ENCODE measurements at regions not wholly inside any gene's neighbourhood (a gene's known extent, or its start where the extent isn't known, plus 50 kb on each side); places are given as distances from the start of the nearest gene placed in this dataset.

DNA sequence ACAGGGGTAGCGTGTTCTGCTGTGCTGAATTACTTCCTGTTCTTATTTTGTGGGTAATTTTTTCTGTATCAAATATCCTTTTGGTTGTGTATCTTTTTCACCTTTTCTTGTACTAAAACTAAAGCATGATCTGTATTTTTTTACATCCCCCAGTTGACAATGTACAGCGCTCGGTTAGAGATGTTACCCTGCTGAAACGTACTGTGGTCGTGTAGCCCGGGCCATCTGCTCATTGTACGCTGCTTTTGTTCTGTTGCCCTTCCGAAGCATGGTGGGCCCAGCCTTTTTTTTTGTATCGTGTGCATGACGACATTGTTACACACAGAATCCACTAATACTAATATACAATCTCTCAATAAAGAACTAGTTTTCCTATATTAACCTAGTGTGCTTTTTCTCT, 233.1 kb downstream of the HAUS1 start:
- Histone ChIP-seq H3K4me3 (no peak overlapping the region), H3K27ac (no peak overlapping the region), H3K36me3 (no peaks in the 10 kb centered on the region), H3K4me1 (peaks cover 0 to 24% (median 20%) of the 10 kb centered on the region in 4 donors), H3K9me3 (no peaks in the 10 kb centered on the region), H3K27me3 (peaks cover 0 to 42% of the 10 kb centered on the region in 2 donors)
- intact Hi-C loops (cut with DNase I; ENCODE audit: low total_unique reads): no loop called here
- TF ChIP-seq, protein P1, sequence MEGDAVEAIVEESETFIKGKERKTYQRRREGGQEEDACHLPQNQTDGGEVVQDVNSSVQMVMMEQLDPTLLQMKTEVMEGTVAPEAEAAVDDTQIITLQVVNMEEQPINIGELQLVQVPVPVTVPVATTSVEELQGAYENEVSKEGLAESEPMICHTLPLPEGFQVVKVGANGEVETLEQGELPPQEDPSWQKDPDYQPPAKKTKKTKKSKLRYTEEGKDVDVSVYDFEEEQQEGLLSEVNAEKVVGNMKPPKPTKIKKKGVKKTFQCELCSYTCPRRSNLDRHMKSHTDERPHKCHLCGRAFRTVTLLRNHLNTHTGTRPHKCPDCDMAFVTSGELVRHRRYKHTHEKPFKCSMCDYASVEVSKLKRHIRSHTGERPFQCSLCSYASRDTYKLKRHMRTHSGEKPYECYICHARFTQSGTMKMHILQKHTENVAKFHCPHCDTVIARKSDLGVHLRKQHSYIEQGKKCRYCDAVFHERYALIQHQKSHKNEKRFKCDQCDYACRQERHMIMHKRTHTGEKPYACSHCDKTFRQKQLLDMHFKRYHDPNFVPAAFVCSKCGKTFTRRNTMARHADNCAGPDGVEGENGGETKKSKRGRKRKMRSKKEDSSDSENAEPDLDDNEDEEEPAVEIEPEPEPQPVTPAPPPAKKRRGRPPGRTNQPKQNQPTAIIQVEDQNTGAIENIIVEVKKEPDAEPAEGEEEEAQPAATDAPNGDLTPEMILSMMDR (IDR thresholded peaks at IDR 0.05): no peak
- no peak for DNase-seq

DNA sequence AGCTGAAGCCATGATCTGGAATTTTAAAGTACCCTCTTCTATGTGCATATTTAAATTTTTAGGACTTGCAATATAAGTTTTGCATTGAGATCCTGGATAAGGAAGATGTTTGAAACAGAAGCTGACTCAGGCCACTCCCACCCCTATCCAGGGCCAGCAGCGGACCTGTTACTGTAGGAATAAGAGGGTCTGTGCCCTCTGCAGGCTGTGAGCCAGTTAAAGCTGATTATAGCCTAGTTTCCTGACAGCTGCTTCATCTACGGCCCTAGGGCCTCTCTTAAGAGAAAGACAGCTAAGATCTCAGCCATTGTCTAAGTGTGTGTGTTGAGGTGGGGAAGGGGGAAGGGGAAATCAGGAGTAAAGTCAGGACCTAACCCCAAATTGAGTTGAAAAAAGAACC, 234.0 kb downstream of the HAUS1 start:
- no peak for DNase-seq
- Histone ChIP-seq H3K27ac (no peak overlapping the region), H3K27me3 (peaks cover 0 to 33% of the 10 kb centered on the region in 2 donors), H3K36me3 (no peaks in the 10 kb centered on the region), H3K4me3 (no peak overlapping the region), H3K9me3 (no peaks in the 10 kb centered on the region), H3K4me1 (peaks cover 0 to 23% (median 18%) of the 10 kb centered on the region in 4 donors)
- TF ChIP-seq, protein P1 (IDR thresholded peaks at IDR 0.05): no peak
- intact Hi-C loops (cut with DNase I; ENCODE audit: low total_unique reads): no loop called here

DNA sequence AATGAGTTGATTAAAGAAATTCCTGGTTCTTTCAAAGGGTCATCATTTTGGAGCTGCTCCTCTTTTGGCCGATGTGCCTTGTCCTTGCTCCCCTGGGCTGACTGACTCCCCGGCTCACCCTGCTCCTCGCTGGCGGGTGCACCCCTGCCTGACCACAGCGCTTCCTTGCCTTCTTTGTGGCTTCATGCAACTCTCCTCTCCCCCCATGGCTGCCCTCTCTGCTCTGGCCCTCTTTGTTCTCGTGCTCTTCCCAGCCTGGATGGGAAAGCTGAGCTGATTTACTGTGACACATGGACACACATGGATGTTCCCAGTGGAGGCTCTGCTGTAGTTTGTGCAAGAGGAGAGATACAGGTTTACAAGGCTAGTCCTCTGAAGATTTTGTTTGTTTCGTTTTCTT, 234.6 kb downstream of the HAUS1 start:
- Histone ChIP-seq H3K27me3 (peaks cover 0 to 27% of the 10 kb centered on the region in 2 donors), H3K4me1 (peaks cover 0 to 17% (median 12%) of the 10 kb centered on the region in 4 donors), H3K36me3 (no peaks in the 10 kb centered on the region), H3K9me3 (no peaks in the 10 kb centered on the region), H3K4me3 (no peak overlapping the region), H3K27ac (no peak overlapping the region)
- TF ChIP-seq, protein P1 (IDR thresholded peaks at IDR 0.05): no peak
- intact Hi-C loops (cut with DNase I; ENCODE audit: low total_unique reads): no loop called here
- DNase-seq: peak in 1 of 2 donors; percentile 11

DNA sequence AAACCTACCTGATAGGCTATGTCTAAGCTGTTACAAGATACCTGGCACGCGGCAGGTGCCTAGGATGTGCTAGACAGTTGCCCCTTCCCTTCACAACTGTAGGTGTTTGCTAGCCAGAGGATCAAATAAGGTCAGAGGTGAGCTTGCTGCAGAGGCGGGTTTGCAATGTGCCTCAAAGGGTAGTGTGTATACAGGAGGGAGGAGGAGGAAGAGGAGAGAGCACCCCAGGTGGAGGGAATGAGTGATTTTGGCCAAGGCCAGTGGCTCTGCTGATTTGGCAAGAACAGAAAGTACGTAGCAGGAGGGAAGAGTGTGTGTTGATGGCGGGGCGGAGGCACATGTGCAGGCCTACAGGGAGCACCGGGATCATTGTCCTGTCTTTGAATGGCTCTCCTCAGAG, 236.5 kb downstream of the HAUS1 start:
- intact Hi-C loops (cut with DNase I; ENCODE audit: low total_unique reads): no loop called here

DNA sequence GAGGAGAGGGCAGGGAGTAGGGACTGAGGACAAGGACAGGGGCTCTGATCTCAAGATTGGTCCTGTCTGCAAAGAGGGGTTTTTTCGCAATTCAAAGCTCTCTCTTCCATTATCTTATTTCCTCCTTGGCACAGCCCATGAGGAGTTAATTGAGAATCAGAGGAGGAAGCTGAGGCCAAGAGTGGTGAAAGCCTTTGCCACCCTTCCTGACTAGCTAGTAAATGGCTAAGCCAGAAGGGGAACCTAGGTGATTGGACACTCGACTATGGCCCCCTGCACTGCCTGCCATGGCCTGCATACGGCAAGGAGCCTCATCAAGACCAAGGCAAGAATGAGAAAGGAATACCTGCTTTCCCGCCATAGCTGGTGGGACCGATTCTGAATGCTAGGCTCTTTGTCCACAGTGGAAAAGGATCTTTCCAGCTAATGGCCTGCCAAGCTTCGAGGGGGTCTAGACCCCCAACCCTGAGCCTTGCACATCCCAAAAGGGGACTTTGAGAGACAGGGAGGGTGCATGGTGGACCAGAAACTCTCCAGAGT, 237.9 kb downstream of the HAUS1 start:
- Histone ChIP-seq H3K27me3 (peaks cover 0 to 6% of the 10 kb centered on the region in 2 donors), H3K36me3 (no peaks in the 10 kb centered on the region), H3K4me3 (no peak overlapping the region), H3K27ac (no peak overlapping the region), H3K9me3 (no peaks in the 10 kb centered on the region), H3K4me1 (no peaks in the 10 kb centered on the region)
- DNase-seq: no peak
- intact Hi-C loops (cut with DNase I; ENCODE audit: low total_unique reads): no loop called here
- TF ChIP-seq, protein P1 (IDR thresholded peaks at IDR 0.05): no peak

More for the DNA sequence above, 236.5 kb downstream of the HAUS1 start:
- Histone ChIP-seq H3K36me3 (no peaks in the 10 kb centered on the region), H3K4me3 (no peak overlapping the region), H3K9me3 (no peaks in the 10 kb centered on the region), H3K27me3 (peaks cover 0 to 10% of the 10 kb centered on the region in 2 donors), H3K4me1 (peaks cover 0 to under 1% (median 0%) of the 10 kb centered on the region in 4 donors), H3K27ac (no peak overlapping the region)
- peak in 1 of 2 donors; percentile 9 for DNase-seq
- TF ChIP-seq, protein P1 (IDR thresholded peaks at IDR 0.05): no peak

DNA sequence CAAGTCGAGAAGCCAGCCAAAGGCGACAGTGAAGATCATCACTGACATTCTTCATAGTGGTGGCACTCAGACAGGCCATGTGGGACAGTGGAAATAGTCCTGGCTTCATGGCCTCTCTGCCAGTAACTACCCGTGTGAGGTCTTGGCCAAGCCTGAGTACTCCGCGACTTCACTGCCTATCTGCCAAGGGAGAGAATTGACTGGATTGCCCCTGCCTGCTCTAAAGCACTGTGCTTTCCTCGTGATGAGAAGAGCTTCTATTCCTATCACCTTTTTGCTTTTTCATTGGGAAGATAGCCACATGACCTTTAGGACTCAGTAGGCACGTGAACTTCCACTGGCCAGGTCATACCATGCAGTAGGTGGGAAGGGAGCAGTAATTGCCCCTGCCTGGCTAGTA, 239.3 kb downstream of the HAUS1 start:
- intact Hi-C loops (cut with DNase I; ENCODE audit: low total_unique reads): no loop called here
- TF ChIP-seq, protein P1 (IDR thresholded peaks at IDR 0.05): no peak
- no peaks in the 10 kb centered on the region for H3K36me3 ChIP-seq
- no peaks in the 10 kb centered on the region for H3K4me1 ChIP-seq
- H3K4me3 ChIP-seq: no peak overlapping the region
- no peaks in the 10 kb centered on the region for H3K9me3 ChIP-seq
- no peak for DNase-seq
- peaks cover 0 to 4% of the 10 kb centered on the region in 2 donors for H3K27me3 ChIP-seq
- H3K27ac ChIP-seq: no peak overlapping the region
